B cell (primary cell): ENCODE measurements at regions not wholly inside any gene's neighbourhood (a gene's known extent, or its start where the extent isn't known, plus 50 kb on each side); places are given as distances from the start of the nearest gene placed in this dataset.

ENCODE experiments used
- EZH2 ChIP-seq: IDR thresholded peaks from 2 replicates; pipeline ENCODE4 v1.6.1; 2012; ENCODE audit warnings: borderline replicate concordance, low read depth, mild to moderate bottlenecking, moderate library complexity, low read length; ENCODE audit not compliant: insufficient read depth, poor library complexity, severe bottlenecking
- TF ChIP-seq, protein P1 (sequence below): fragments of 200-600 bp; IDR thresholded peaks from one replicate; pipeline ENCODE4 v1.8.0; 2022; ENCODE audit warnings: antibody characterized with exemption, mild to moderate bottlenecking

- TF ChIP-seq EZH2: no peak
- TF ChIP-seq, protein P1, sequence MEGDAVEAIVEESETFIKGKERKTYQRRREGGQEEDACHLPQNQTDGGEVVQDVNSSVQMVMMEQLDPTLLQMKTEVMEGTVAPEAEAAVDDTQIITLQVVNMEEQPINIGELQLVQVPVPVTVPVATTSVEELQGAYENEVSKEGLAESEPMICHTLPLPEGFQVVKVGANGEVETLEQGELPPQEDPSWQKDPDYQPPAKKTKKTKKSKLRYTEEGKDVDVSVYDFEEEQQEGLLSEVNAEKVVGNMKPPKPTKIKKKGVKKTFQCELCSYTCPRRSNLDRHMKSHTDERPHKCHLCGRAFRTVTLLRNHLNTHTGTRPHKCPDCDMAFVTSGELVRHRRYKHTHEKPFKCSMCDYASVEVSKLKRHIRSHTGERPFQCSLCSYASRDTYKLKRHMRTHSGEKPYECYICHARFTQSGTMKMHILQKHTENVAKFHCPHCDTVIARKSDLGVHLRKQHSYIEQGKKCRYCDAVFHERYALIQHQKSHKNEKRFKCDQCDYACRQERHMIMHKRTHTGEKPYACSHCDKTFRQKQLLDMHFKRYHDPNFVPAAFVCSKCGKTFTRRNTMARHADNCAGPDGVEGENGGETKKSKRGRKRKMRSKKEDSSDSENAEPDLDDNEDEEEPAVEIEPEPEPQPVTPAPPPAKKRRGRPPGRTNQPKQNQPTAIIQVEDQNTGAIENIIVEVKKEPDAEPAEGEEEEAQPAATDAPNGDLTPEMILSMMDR: no peak
Measured at GRCh38 chr10:44051091-44051490, 333.8 kb downstream of the CXCL12 start.
